CD8-positive, alpha-beta memory T cell (primary cell): ENCODE measurements at regions not wholly inside any gene's neighbourhood (a gene's known extent, or its start where the extent isn't known, plus 50 kb on each side); places are given as distances from the start of the nearest gene placed in this dataset.

Experiments used
- CTCF ChIA-PET: fragments of 350-600 bp; sonication (Branson Sonifier 250); formaldehyde crosslinking; loops from one replicate; lab custom pipeline; 2021; ENCODE audit warnings: antibody characterized with exemption; lab: Charles Lee
- POLR2A ChIA-PET: fragments of 350-600 bp; sonication (Branson Sonifier 250); formaldehyde crosslinking; loops from one replicate; lab custom pipeline; 2021; ENCODE audit warnings: antibody characterized with exemption; lab: Charles Lee
- DNase-seq, 5 donors: peaks; one replicate each; pipeline versions ENCODE4 v3.0.0 to v3.0.0-alpha.2; 2020 to 2022; ENCODE audit warnings: mixed read lengths in 1 of 5
- H3K27ac ChIP-seq: one replicate; pipeline ENCODE4 v1.7.0; 2013; ENCODE audit warnings: low read depth, mild to moderate bottlenecking, low read length, moderate library complexity
- H3K27me3 ChIP-seq: 2 replicates; pipeline ENCODE4 v1.7.0; 2013; ENCODE audit warnings: low read length, mild to moderate bottlenecking; ENCODE audit not compliant: insufficient read depth, poor library complexity, severe bottlenecking
- H3K36me3 ChIP-seq: 2 replicates; pipeline ENCODE4 v1.7.0; 2013; ENCODE audit warnings: mild to moderate bottlenecking, low read length, moderate library complexity; ENCODE audit not compliant: insufficient read depth
- H3K4me1 ChIP-seq: 2 replicates; pipeline ENCODE4 v1.7.0; 2013; ENCODE audit warnings: mild to moderate bottlenecking, low read length, moderate library complexity; ENCODE audit not compliant: insufficient read depth
- H3K4me3 ChIP-seq: 2 replicates; pipeline ENCODE4 v1.7.0; 2013; ENCODE audit warnings: mild to moderate bottlenecking, low read length
- H3K9me3 ChIP-seq: 2 replicates; pipeline ENCODE4 v1.7.0; 2013; ENCODE audit warnings: mild to moderate bottlenecking, low read length
- H3K27ac Mint-ChIP-seq, 8 donors: one replicate each; pipeline ENCODE4 v1.8.0; 2020 to 2021; ENCODE audit warnings: mixed read lengths in 8 of 8, mild to moderate bottlenecking in 6 of 8, inconsistent platforms in 3 of 8, moderate library complexity in 3 of 8
- H3K27me3 Mint-ChIP-seq, 2 donors: one replicate each; pipeline ENCODE4 v1.8.0; 2020 to 2021; ENCODE audit warnings: mixed read lengths in 2 of 2, mild to moderate bottlenecking in 1 of 2, moderate library complexity in 1 of 2
- H3K36me3 Mint-ChIP-seq, 3 donors: one replicate each; pipeline ENCODE4 v1.8.0; 2020 to 2021; ENCODE audit warnings: mixed read lengths in 3 of 3, inconsistent platforms in 1 of 3, mild to moderate bottlenecking in 1 of 3
- H3K4me1 Mint-ChIP-seq, 3 donors: one replicate each; pipeline ENCODE4 v1.8.0; 2020 to 2021; ENCODE audit warnings: mixed read lengths in 3 of 3, inconsistent platforms in 1 of 3, mild to moderate bottlenecking in 1 of 3
- H3K4me3 Mint-ChIP-seq, 7 donors: one replicate each; pipeline ENCODE4 v1.8.0; 2020 to 2021; ENCODE audit warnings: mixed read lengths in 7 of 7, mild to moderate bottlenecking in 6 of 7, moderate library complexity in 4 of 7, inconsistent platforms in 2 of 7
- H3K9me3 Mint-ChIP-seq, 5 donors: one replicate each; pipeline ENCODE4 v1.8.0; 2020 to 2022; ENCODE audit warnings: mixed read lengths in 5 of 5, mild to moderate bottlenecking in 3 of 5, moderate library complexity in 2 of 5, inconsistent platforms in 1 of 5

GRCh38 chr16:56067406-56067805 is 123.9 kb upstream of the GNAO1 start:
- no peak for DNase-seq
- Mint-ChIP-seq H3K27ac (no peak overlapping the region), H3K27me3 (peaks cover 7 to 8% of the 10 kb centered on the region in 2 donors), H3K4me3 (no peak overlapping the region), H3K9me3 (no peaks in the 10 kb centered on the region), H3K4me1 (no peaks in the 10 kb centered on the region), H3K36me3 (no peaks in the 10 kb centered on the region)
- CTCF ChIA-PET: no interaction called here
- Histone ChIP-seq H3K4me3 (no peak overlapping the region), H3K9me3 (no peaks in the 10 kb centered on the region), H3K27ac (no peak overlapping the region), H3K27me3 (no peaks in the 10 kb centered on the region), H3K4me1 (no peaks in the 10 kb centered on the region), H3K36me3 (no peaks in the 10 kb centered on the region)
- POLR2A ChIA-PET: no interaction called here

GRCh38 chr16:56066617-56067016 is 124.7 kb upstream of the GNAO1 start:
- Mint-ChIP-seq H3K9me3 (no peaks in the 10 kb centered on the region), H3K4me1 (no peaks in the 10 kb centered on the region), H3K36me3 (no peaks in the 10 kb centered on the region), H3K27me3 (peaks cover 7 to 8% of the 10 kb centered on the region in 2 donors), H3K4me3 (no peak overlapping the region), H3K27ac (no peak overlapping the region)
- H3K4me3 ChIP-seq: no peak overlapping the region
- DNase-seq: no peak
- H3K27ac ChIP-seq: no peak overlapping the region
- H3K9me3 ChIP-seq: no peaks in the 10 kb centered on the region
- ChIA-PET CTCF (interaction anchor here (1.3 kb wide), 1 partner anchor 120 kb away, joined by 3 read pairs; no protein-coding TSS in a partner anchor), POLR2A (no interaction called here)
- no peaks in the 10 kb centered on the region for H3K27me3 ChIP-seq
- H3K36me3 ChIP-seq: no peaks in the 10 kb centered on the region
- no peaks in the 10 kb centered on the region for H3K4me1 ChIP-seq

GRCh38 chr16:56063111-56063510 is 128.2 kb upstream of the GNAO1 start:
- Histone ChIP-seq H3K36me3 (no peaks in the 10 kb centered on the region), H3K4me3 (no peak overlapping the region), H3K27ac (no peak overlapping the region), H3K9me3 (no peaks in the 10 kb centered on the region), H3K4me1 (no peaks in the 10 kb centered on the region), H3K27me3 (no peaks in the 10 kb centered on the region)
- ChIA-PET CTCF (no interaction called here), POLR2A (no interaction called here)
- DNase-seq: no peak
- Mint-ChIP-seq H3K27me3 (peaks cover 0 to 1% of the 10 kb centered on the region in 2 donors), H3K4me1 (no peaks in the 10 kb centered on the region), H3K9me3 (no peaks in the 10 kb centered on the region), H3K27ac (no peak overlapping the region), H3K4me3 (no peak overlapping the region), H3K36me3 (no peaks in the 10 kb centered on the region)

GRCh38 chr16:56057151-56057550 is 134.1 kb upstream of the GNAO1 start:
- H3K36me3 Mint-ChIP-seq: no peaks in the 10 kb centered on the region
- H3K4me3 Mint-ChIP-seq: no peak overlapping the region
- Histone ChIP-seq H3K9me3 (no peaks in the 10 kb centered on the region), H3K36me3 (no peaks in the 10 kb centered on the region), H3K27ac (no peak overlapping the region), H3K4me3 (no peak overlapping the region), H3K27me3 (no peaks in the 10 kb centered on the region), H3K4me1 (no peaks in the 10 kb centered on the region)
- H3K27me3 Mint-ChIP-seq: peaks cover 0 to 10% of the 10 kb centered on the region in 2 donors
- POLR2A ChIA-PET: no interaction called here
- no peak overlapping the region for H3K27ac Mint-ChIP-seq
- H3K4me1 Mint-ChIP-seq: no peaks in the 10 kb centered on the region
- CTCF ChIA-PET: no interaction called here
- H3K9me3 Mint-ChIP-seq: no peaks in the 10 kb centered on the region
- no peak for DNase-seq

- DNase-seq: no peak
- no peak overlapping the region for H3K4me3 Mint-ChIP-seq
- Histone ChIP-seq H3K4me3 (no peak overlapping the region), H3K27ac (no peak overlapping the region), H3K4me1 (no peaks in the 10 kb centered on the region), H3K36me3 (no peaks in the 10 kb centered on the region), H3K9me3 (no peaks in the 10 kb centered on the region), H3K27me3 (no peaks in the 10 kb centered on the region)
- peaks cover 6 to 15% of the 10 kb centered on the region in 2 donors for H3K27me3 Mint-ChIP-seq
- CTCF ChIA-PET: no interaction called here
- POLR2A ChIA-PET: no interaction called here
- no peaks in the 10 kb centered on the region for H3K9me3 Mint-ChIP-seq
- H3K4me1 Mint-ChIP-seq: peaks cover 2 to 12% (median 4%) of the 10 kb centered on the region in 3 donors
- no peaks in the 10 kb centered on the region for H3K36me3 Mint-ChIP-seq
- no peak overlapping the region for H3K27ac Mint-ChIP-seq
These were observed 140.4 kb upstream of the GNAO1 start for GRCh38 chr16:56050916-56051315.

- Mint-ChIP-seq H3K36me3 (no peaks in the 10 kb centered on the region), H3K27me3 (peaks cover 8 to 17% of the 10 kb centered on the region in 2 donors), H3K9me3 (no peaks in the 10 kb centered on the region), H3K27ac (peak overlapping the region in 3 of 8 donors; percentile 11 to 68 (median 29)), H3K4me3 (peak overlapping the region in 3 of 7 donors; percentile 9 to 49 (median 26)), H3K4me1 (peaks cover 2 to 12% (median 4%) of the 10 kb centered on the region in 3 donors)
- Histone ChIP-seq H3K27me3 (no peaks in the 10 kb centered on the region), H3K4me3 (no peak overlapping the region), H3K27ac (no peak overlapping the region), H3K4me1 (no peaks in the 10 kb centered on the region), H3K36me3 (no peaks in the 10 kb centered on the region), H3K9me3 (no peaks in the 10 kb centered on the region)
- ChIA-PET CTCF (no interaction called here), POLR2A (no interaction called here)
- DNase-seq: no peak
These were observed 142.7 kb upstream of the GNAO1 start for GRCh38 chr16:56048425-56049105.

- CTCF ChIA-PET: no interaction called here
- H3K4me3 Mint-ChIP-seq: no peak overlapping the region
- peaks cover 2 to 12% (median 4%) of the 10 kb centered on the region in 3 donors for H3K4me1 Mint-ChIP-seq
- no peaks in the 10 kb centered on the region for H3K36me3 Mint-ChIP-seq
- no peaks in the 10 kb centered on the region for H3K9me3 Mint-ChIP-seq
- Histone ChIP-seq H3K4me3 (no peak overlapping the region), H3K27me3 (no peaks in the 10 kb centered on the region), H3K27ac (no peak overlapping the region), H3K9me3 (no peaks in the 10 kb centered on the region), H3K36me3 (no peaks in the 10 kb centered on the region), H3K4me1 (no peaks in the 10 kb centered on the region)
- POLR2A ChIA-PET: no interaction called here
- H3K27me3 Mint-ChIP-seq: peaks cover 8 to 21% of the 10 kb centered on the region in 2 donors
- DNase-seq: no peak
- no peak overlapping the region for H3K27ac Mint-ChIP-seq
These were observed 143.7 kb upstream of the GNAO1 start for GRCh38 chr16:56047307-56048234.

GRCh38 chr16:56042416-56042815 is 148.9 kb upstream of the GNAO1 start:
- Mint-ChIP-seq H3K27me3 (peaks cover 9 to 42% of the 10 kb centered on the region in 2 donors), H3K4me1 (peaks cover 0 to 4% (median 0%) of the 10 kb centered on the region in 3 donors), H3K4me3 (no peak overlapping the region), H3K27ac (no peak overlapping the region), H3K36me3 (peaks cover 0 to 2% (median 0%) of the 10 kb centered on the region in 3 donors), H3K9me3 (peaks cover 0 to 8% (median 3%) of the 10 kb centered on the region in 5 donors)
- no peaks in the 10 kb centered on the region for H3K4me1 ChIP-seq
- H3K36me3 ChIP-seq: no peaks in the 10 kb centered on the region
- H3K4me3 ChIP-seq: no peak overlapping the region
- POLR2A ChIA-PET: no interaction called here
- no peaks in the 10 kb centered on the region for H3K9me3 ChIP-seq
- DNase-seq: no peak
- no peak overlapping the region for H3K27ac ChIP-seq
- CTCF ChIA-PET: interaction anchor here (1.0 kb wide), 1 partner anchor 276 kb away, joined by 3 read pairs; no protein-coding TSS in a partner anchor
- H3K27me3 ChIP-seq: no peaks in the 10 kb centered on the region
